ENCODE measurements at regions not wholly inside any gene's neighbourhood (a gene's known extent, or its start where the extent isn't known, plus 50 kb on each side); places are given as distances from the start of the nearest gene placed in this dataset.

- TF ChIP-seq CTCF (IDR thresholded peaks at IDR 0.05) (no peak), POLR2A (IDR thresholded peaks at IDR 0.05) (no peak)
These were observed 99.9 kb upstream of the RFLNA start for GRCh38 chr12:124194893-124195566.

Measured in testis (tissue), 2 donors.